ENCODE measurements at regions not wholly inside any gene's neighbourhood (a gene's known extent, or its start where the extent isn't known, plus 50 kb on each side); places are given as distances from the start of the nearest gene placed in this dataset.

DNA sequence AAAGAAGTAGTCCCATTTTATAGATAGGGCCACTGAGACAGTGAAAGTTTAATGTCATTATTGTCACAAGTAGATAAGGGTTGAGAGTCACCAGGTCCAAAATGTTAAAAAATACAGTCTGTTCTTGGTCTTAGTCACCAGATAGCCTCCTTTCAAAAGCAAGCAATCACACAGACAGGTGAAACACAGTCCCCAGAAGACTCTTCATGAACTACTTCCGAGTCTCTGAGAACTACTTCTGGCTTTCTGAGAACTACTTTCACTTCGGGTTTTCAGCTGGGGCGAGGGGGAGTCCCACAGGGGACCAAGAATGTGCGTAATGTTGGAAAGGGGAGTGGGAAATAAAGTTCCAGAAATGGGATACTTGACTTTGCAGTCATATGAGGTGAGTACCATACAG lies 143.2 kb downstream of the HHIPL2 start:
- no peaks in the 10 kb centered on the region for H3K36me3 Mint-ChIP-seq (ENCODE audit: insufficient read depth)
- H3K4me3 Mint-ChIP-seq (ENCODE audit: low read depth): no peak overlapping the region
- H3K9me3 Mint-ChIP-seq (ENCODE audit: low read depth): peaks cover 3% of the 10 kb centered on the region
- DNase-seq (ENCODE audit: low spot score, unreplicated experiment): no peak
- peaks cover 9% of the 10 kb centered on the region for H3K4me1 Mint-ChIP-seq (ENCODE audit: low read depth)
- H3K27me3 Mint-ChIP-seq: peaks cover 5% of the 10 kb centered on the region
- H3K27ac Mint-ChIP-seq: no peak overlapping the region
- TF ChIP-seq, protein P1, sequence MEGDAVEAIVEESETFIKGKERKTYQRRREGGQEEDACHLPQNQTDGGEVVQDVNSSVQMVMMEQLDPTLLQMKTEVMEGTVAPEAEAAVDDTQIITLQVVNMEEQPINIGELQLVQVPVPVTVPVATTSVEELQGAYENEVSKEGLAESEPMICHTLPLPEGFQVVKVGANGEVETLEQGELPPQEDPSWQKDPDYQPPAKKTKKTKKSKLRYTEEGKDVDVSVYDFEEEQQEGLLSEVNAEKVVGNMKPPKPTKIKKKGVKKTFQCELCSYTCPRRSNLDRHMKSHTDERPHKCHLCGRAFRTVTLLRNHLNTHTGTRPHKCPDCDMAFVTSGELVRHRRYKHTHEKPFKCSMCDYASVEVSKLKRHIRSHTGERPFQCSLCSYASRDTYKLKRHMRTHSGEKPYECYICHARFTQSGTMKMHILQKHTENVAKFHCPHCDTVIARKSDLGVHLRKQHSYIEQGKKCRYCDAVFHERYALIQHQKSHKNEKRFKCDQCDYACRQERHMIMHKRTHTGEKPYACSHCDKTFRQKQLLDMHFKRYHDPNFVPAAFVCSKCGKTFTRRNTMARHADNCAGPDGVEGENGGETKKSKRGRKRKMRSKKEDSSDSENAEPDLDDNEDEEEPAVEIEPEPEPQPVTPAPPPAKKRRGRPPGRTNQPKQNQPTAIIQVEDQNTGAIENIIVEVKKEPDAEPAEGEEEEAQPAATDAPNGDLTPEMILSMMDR (IDR thresholded peaks at IDR 0.05; ENCODE audit: unreplicated experiment): no peak

DNA sequence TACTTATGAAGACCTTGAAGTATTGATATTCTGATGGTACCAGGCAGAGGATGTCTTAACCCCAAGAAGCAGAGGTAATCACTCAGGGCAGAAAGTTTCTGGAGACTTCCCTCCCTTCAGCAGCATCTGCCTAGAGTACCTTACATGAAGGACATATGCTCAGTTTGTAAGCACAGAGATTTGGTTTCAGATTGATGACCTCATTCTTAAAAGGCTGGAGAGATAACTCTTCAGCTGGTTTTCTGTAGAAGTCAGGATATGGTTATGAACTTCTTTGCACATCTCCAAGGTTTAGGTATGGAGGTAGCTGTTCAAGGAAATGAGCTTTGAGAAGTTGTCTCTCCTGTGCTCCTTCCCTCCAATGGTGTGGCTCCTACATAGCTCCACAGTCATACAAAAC lies 148.7 kb downstream of the HHIPL2 start:
- TF ChIP-seq, protein P1 (IDR thresholded peaks at IDR 0.05; ENCODE audit: unreplicated experiment): no peak
- peaks cover 9% of the 10 kb centered on the region for H3K4me1 Mint-ChIP-seq (ENCODE audit: low read depth)
- H3K36me3 Mint-ChIP-seq (ENCODE audit: insufficient read depth): no peaks in the 10 kb centered on the region
- H3K27ac Mint-ChIP-seq: no peak overlapping the region
- no peak for DNase-seq (ENCODE audit: low spot score, unreplicated experiment)
- peaks cover 3% of the 10 kb centered on the region for H3K9me3 Mint-ChIP-seq (ENCODE audit: low read depth)
- H3K27me3 Mint-ChIP-seq: peaks cover 5% of the 10 kb centered on the region
- H3K4me3 Mint-ChIP-seq (ENCODE audit: low read depth): no peak overlapping the region

DNA sequence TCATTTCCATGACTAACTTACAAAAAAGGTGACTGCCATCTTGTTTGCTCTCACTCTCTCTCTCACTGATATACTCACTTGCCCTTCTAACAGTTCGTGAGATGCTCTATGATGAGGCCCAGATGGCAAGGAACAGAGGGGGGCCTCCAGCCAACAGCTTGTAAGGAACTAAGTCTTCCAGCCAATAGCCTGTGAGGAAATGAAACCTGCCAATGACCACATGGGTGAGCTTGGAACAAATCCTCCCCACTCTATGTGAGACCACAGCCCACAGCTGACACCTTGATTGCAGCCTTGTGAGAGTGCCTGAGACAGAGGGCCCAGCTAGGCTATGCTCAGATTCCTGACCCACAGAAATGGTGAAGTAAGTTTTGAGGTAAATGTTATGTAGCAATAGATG lies 153.7 kb downstream of the HHIPL2 start:
- H3K27ac Mint-ChIP-seq: no peak overlapping the region
- H3K36me3 Mint-ChIP-seq (ENCODE audit: insufficient read depth): no peaks in the 10 kb centered on the region
- no peaks in the 10 kb centered on the region for H3K4me1 Mint-ChIP-seq (ENCODE audit: low read depth)
- H3K9me3 Mint-ChIP-seq (ENCODE audit: low read depth): peaks cover 3% of the 10 kb centered on the region
- DNase-seq (ENCODE audit: low spot score, unreplicated experiment): no peak
- TF ChIP-seq, protein P1 (IDR thresholded peaks at IDR 0.05; ENCODE audit: unreplicated experiment): no peak
- no peak overlapping the region for H3K4me3 Mint-ChIP-seq (ENCODE audit: low read depth)
- peaks cover 3% of the 10 kb centered on the region for H3K27me3 Mint-ChIP-seq

DNA sequence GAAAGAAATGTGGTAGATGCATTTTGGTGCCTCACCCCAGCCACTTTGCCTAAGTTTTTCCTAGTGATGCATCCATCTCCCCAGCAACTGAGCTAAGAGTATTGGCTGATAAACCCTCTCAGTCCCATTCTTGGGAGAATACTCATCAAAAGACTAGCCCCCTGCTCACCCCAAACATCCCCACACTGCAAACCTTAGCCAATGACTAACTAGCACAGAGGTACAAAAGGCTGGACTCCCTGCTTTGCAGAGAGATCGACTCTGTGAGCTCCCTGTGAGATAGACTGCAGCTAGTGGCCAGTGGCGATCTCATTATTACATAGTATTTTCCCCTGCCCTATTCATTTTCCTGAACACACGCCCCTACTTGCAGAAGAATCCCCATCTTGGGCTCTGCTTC lies 155.3 kb downstream of the HHIPL2 start:
- Mint-ChIP-seq H3K27me3 (peaks cover 3% of the 10 kb centered on the region), H3K4me1 (ENCODE audit: low read depth) (no peaks in the 10 kb centered on the region), H3K27ac (no peak overlapping the region)

DNA sequence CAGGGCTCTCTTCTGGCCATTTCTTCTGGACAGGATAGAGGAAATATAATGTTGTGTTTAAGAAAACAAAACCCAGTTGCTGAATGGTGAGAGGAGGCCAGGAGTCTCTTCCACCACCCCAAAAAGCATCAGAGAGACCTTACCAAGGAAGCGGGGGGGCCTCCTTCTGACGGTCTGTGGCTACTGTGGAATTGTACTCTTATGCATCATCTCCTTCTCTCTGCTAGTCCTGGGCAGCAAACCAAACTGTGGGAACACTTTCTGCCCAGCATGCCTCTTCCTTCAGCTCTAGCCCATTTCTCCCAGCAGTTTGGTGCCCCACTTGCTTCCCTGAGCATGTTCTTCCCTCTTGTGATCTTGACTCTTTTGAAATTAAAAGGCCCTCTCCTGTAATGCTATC lies 157.7 kb downstream of the HHIPL2 start:
- no peaks in the 10 kb centered on the region for H3K36me3 Mint-ChIP-seq (ENCODE audit: insufficient read depth)
- TF ChIP-seq, protein P1 (IDR thresholded peaks at IDR 0.05; ENCODE audit: unreplicated experiment): no peak
- no peaks in the 10 kb centered on the region for H3K4me1 Mint-ChIP-seq (ENCODE audit: low read depth)
- H3K27me3 Mint-ChIP-seq: peaks cover 3% of the 10 kb centered on the region
- no peak for DNase-seq (ENCODE audit: low spot score, unreplicated experiment)
- H3K9me3 Mint-ChIP-seq (ENCODE audit: low read depth): peaks cover 3% of the 10 kb centered on the region
- H3K4me3 Mint-ChIP-seq (ENCODE audit: low read depth): no peak overlapping the region
- no peak overlapping the region for H3K27ac Mint-ChIP-seq

More for the DNA sequence above, 155.3 kb downstream of the HHIPL2 start:
- no peak for DNase-seq (ENCODE audit: low spot score, unreplicated experiment)
- Mint-ChIP-seq H3K36me3 (ENCODE audit: insufficient read depth) (no peaks in the 10 kb centered on the region), H3K4me3 (ENCODE audit: low read depth) (no peak overlapping the region), H3K9me3 (ENCODE audit: low read depth) (peaks cover 3% of the 10 kb centered on the region)
- TF ChIP-seq, protein P1 (IDR thresholded peaks at IDR 0.05; ENCODE audit: unreplicated experiment): no peak
